Brain microvascular endothelial cell (primary cell): ENCODE measurements at regions not wholly inside any gene's neighbourhood (a gene's known extent, or its start where the extent isn't known, plus 50 kb on each side); places are given as distances from the start of the nearest gene placed in this dataset.
A peak's percentile ranks its signal among the peaks of the same experiment; 100 is the strongest.

Source experiments
- DNase-seq: peaks from one replicate; pipeline ENCODE4 v3.0.0-alpha.2; 2020
- H3K27ac ChIP-seq: fragments of 250-450 bp; sonication (Bioruptor Pico); 2 replicates; pipeline ENCODE4 v1.5.1; 2020; ENCODE audit warnings: mild to moderate bottlenecking, moderate library complexity
- H3K27me3 ChIP-seq: fragments of 250-450 bp; sonication (Bioruptor Pico); replicated peaks from 2 replicates; pipeline ENCODE4 v1.5.1; 2020; ENCODE audit warnings: mild to moderate bottlenecking
- H3K36me3 ChIP-seq: fragments of 250-450 bp; sonication (Bioruptor Pico); replicated peaks from 2 replicates; pipeline ENCODE4 v1.5.1; 2020; ENCODE audit warnings: mild to moderate bottlenecking
- H3K4me3 ChIP-seq: 2 replicates; pipeline ENCODE4 v1.5.1; 2011; ENCODE audit warnings: low read depth, mild to moderate bottlenecking, control low read depth, low read length, moderate library complexity
- CTCF ChIP-seq: IDR thresholded peaks from 2 replicates; pipeline ENCODE4 v1.5.1; 2011; ENCODE audit warnings: low read depth, mild to moderate bottlenecking, moderate library complexity, low read length, control low read depth, inconsistent platforms; ENCODE audit errors: missing control alignments
- in situ Hi-C: cut with HindIII; loops from 2 replicates; pipeline ENCODE4 v1.10.0; 2017; ENCODE audit warnings: low sequenced_read_pairs, low pct_ligation_motif_present

- no peak overlapping the region for H3K27ac ChIP-seq
- DNase-seq = peak; percentile 11
Measured at GRCh38 chr3:148269816-148270215, 427.9 kb upstream of the AGTR1 start.

DNA sequence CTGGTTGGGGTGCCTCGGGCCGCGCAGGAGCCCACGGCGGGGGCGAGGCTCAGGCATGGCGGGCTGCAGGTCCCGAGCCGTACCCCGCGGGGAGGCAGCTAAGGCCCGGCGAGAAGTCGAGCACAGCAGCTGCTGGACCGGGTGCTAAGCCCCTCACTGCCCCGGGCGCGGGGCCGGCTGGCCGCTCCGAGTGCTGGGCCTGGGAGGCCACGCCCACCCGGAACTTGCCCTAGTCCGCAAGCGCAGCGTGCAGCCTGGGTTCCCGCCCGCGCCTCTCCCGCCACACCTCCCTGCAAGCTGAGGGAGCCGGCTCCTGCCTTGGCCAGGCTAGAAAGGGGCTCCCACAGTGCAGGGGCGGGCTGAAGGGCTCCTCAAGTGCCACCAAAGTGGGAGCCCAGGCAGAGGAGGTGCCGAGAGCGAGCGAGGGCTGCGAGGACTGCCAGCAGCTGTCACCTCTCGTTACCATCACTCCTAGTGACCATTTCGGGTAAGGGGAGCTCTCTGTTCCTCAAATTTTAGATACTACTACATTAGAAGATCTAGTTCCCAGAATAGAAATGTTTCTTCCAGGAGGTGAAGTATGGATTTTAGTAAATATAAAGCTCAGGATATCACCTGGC lies 417.0 kb upstream of the AGTR1 start:
- H3K4me3 ChIP-seq = no peak overlapping the region
- H3K27ac ChIP-seq = no peak overlapping the region
- H3K36me3 ChIP-seq = no peaks in the 10 kb centered on the region
- DNase-seq = no peak
- in situ Hi-C loops = no loop called here
- no peaks in the 10 kb centered on the region for H3K27me3 ChIP-seq
- no peak for TF ChIP-seq CTCF

More at GRCh38 chr3:148269816-148270215, 427.9 kb upstream of the AGTR1 start:
- no peak for TF ChIP-seq CTCF
- Histone ChIP-seq H3K4me3 (no peak overlapping the region), H3K27me3 (no peaks in the 10 kb centered on the region), H3K36me3 (no peaks in the 10 kb centered on the region)
- in situ Hi-C loops = no loop called here

DNA sequence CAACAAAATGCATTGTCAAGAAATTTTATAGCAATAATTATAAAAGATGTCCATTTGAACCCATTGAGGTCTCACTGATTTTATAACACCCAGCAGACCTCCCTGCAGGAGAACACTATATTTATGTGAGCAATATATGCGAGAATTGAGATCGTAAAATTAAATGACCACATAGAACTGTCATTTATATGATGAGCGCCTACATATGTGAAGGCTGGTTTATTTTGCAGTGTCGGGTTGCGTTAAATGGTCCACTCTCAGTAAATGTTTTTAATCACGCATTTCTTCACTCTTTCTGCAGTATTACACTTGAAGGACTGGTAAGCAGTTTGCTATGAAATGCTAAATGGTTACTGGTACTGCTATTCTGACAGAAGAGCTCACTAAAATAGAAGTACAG lies 408.5 kb upstream of the AGTR1 start:
- Histone ChIP-seq H3K27me3 (no peaks in the 10 kb centered on the region), H3K27ac (no peak overlapping the region), H3K36me3 (no peaks in the 10 kb centered on the region), H3K4me3 (no peak overlapping the region)
- in situ Hi-C loops = no loop called here
- DNase-seq = no peak
- TF ChIP-seq CTCF = no peak

GRCh38 chr3:148297013-148297412 lies 400.7 kb upstream of the AGTR1 start:
- TF ChIP-seq CTCF = no peak
- no peak overlapping the region for H3K27ac ChIP-seq
- no peak overlapping the region for H3K4me3 ChIP-seq
- no peaks in the 10 kb centered on the region for H3K36me3 ChIP-seq
- no peaks in the 10 kb centered on the region for H3K27me3 ChIP-seq
- DNase-seq = no peak
- in situ Hi-C loops = no loop called here

DNA sequence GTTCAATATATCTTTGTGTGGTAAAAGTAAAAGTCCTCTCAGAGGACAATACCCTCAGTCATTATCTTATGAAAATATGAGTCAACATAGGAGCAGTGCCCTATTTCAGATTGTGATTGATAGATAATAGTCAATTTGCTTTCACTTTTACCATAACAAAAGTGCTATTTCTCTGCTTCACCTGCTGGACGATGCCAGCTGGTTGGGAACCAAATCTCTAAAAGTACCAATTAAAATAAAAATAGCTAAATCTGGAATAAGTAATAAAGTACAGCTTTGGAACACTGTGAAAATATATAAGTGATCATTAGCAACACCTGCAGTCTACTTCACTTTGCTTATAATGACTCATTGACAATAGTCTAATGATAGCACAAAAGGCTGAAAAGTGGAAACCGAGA lies 390.3 kb upstream of the AGTR1 start:
- Histone ChIP-seq H3K27me3 (no peaks in the 10 kb centered on the region), H3K27ac (no peak overlapping the region), H3K36me3 (no peaks in the 10 kb centered on the region), H3K4me3 (no peak overlapping the region)
- no peak for TF ChIP-seq CTCF
- DNase-seq = no peak
- in situ Hi-C loops = no loop called here
